ENCODE measurements at regions not wholly inside any gene's neighbourhood (a gene's known extent, or its start where the extent isn't known, plus 50 kb on each side); places are given as distances from the start of the nearest gene placed in this dataset.
A peak's percentile ranks its signal among the peaks of the same experiment; 100 is the strongest.

GRCh38 chr4:89438102-89438831, 130.7 kb upstream of the GPRIN3 start:
- peak; percentile 58 for DNase-seq (ENCODE audit: low spot score)
- Histone ChIP-seq H4K20me1 (ENCODE audit: low read depth) (no peaks in the 10 kb centered on the region), H3K27me3 (no peaks in the 10 kb centered on the region), H2AFZ (replicated peaks) (no peak overlapping the region), H3K79me2 (ENCODE audit: low read depth) (no peaks in the 10 kb centered on the region), H3K27ac (no peak overlapping the region), H3K9ac (no peak overlapping the region), H3K9me3 (ENCODE audit: low read depth) (no peaks in the 10 kb centered on the region), H3K4me3 (no peak overlapping the region), H3K4me1 (no peaks in the 10 kb centered on the region), H3K36me3 (no peaks in the 10 kb centered on the region), H3F3A (ENCODE audit: low read depth) (no peaks in the 10 kb centered on the region), H3K4me2 (no peak overlapping the region)
- Mint-ChIP-seq H3K4me3 (no peak overlapping the region), H3K36me3 (no peaks in the 10 kb centered on the region), H3K27ac (no peak overlapping the region), H3K27me3 (ENCODE audit: insufficient read depth, low read depth) (no peaks in the 10 kb centered on the region), H3K9me3 (no peaks in the 10 kb centered on the region), H3K4me1 (peaks cover 5% of the 10 kb centered on the region)
- TF ChIP-seq CTCF (IDR thresholded peaks at IDR 0.05), result peak; percentile 37
- no peak for TF ChIP-seq EZH2 (IDR thresholded peaks at IDR 0.05)

GRCh38 chr4:89434364-89434988, 126.9 kb upstream of the GPRIN3 start:
- Mint-ChIP-seq H3K27me3 (ENCODE audit: insufficient read depth, low read depth) (no peaks in the 10 kb centered on the region), H3K4me3 (no peak overlapping the region), H3K36me3 (no peaks in the 10 kb centered on the region), H3K4me1 (peaks cover 1% of the 10 kb centered on the region), H3K27ac (no peak overlapping the region), H3K9me3 (peaks cover 2% of the 10 kb centered on the region)
- H2AFZ ChIP-seq (replicated peaks), result no peak overlapping the region
- H3K9ac ChIP-seq, result no peak overlapping the region
- no peaks in the 10 kb centered on the region for H4K20me1 ChIP-seq (ENCODE audit: low read depth)
- peak; percentile 29 for DNase-seq (ENCODE audit: low spot score)
- no peaks in the 10 kb centered on the region for H3K27me3 ChIP-seq
- no peaks in the 10 kb centered on the region for H3K36me3 ChIP-seq
- H3K4me1 ChIP-seq, result no peaks in the 10 kb centered on the region
- no peak overlapping the region for H3K4me3 ChIP-seq
- H3K9me3 ChIP-seq (ENCODE audit: low read depth), result no peaks in the 10 kb centered on the region
- H3K79me2 ChIP-seq (ENCODE audit: low read depth), result no peaks in the 10 kb centered on the region
- TF ChIP-seq CTCF (IDR thresholded peaks at IDR 0.05), result peak; percentile 68
- no peak for TF ChIP-seq EZH2phosphoT487 (IDR thresholded peaks at IDR 0.05)
- TF ChIP-seq EZH2 (IDR thresholded peaks at IDR 0.05), result no peak
- H3F3A ChIP-seq (ENCODE audit: low read depth), result no peaks in the 10 kb centered on the region
- no peak overlapping the region for H3K4me2 ChIP-seq
- H3K27ac ChIP-seq, result no peak overlapping the region

GRCh38 chr4:89427782-89428181, 120.2 kb upstream of the GPRIN3 start:
- Histone ChIP-seq H3K79me2 (ENCODE audit: low read depth) (no peaks in the 10 kb centered on the region), H3K4me1 (no peaks in the 10 kb centered on the region), H3K9me3 (ENCODE audit: low read depth) (no peaks in the 10 kb centered on the region), H3K27ac (no peak overlapping the region), H3K4me2 (no peak overlapping the region), H3K36me3 (no peaks in the 10 kb centered on the region), H3K9ac (no peak overlapping the region), H4K20me1 (ENCODE audit: low read depth) (no peaks in the 10 kb centered on the region), H3F3A (ENCODE audit: low read depth) (no peaks in the 10 kb centered on the region), H3K27me3 (no peaks in the 10 kb centered on the region), H2AFZ (replicated peaks) (no peak overlapping the region), H3K4me3 (no peak overlapping the region)
- no peak for TF ChIP-seq EZH2 (IDR thresholded peaks at IDR 0.05)
- TF ChIP-seq EZH2phosphoT487 (IDR thresholded peaks at IDR 0.05), result no peak
- TF ChIP-seq CTCF (IDR thresholded peaks at IDR 0.05), result no peak
- Mint-ChIP-seq H3K9me3 (peaks cover 2% of the 10 kb centered on the region), H3K36me3 (no peaks in the 10 kb centered on the region), H3K27ac (no peak overlapping the region), H3K4me1 (no peaks in the 10 kb centered on the region), H3K27me3 (ENCODE audit: insufficient read depth, low read depth) (peaks cover 3% of the 10 kb centered on the region), H3K4me3 (no peak overlapping the region)
- no peak for DNase-seq (ENCODE audit: low spot score)

Data from neural progenitor cell (in vitro differentiated cells).